Peyer's patch (tissue), 4 donors: ENCODE measurements at regions not wholly inside any gene's neighbourhood (a gene's known extent, or its start where the extent isn't known, plus 50 kb on each side); places are given as distances from the start of the nearest gene placed in this dataset.
"Not testable (repeated sequence)": the region's sequence is repeated elsewhere in the genome, so short reads cannot be mapped to it uniquely, and the experiment has no call there.

Experiments
- POLR2A ChIP-seq, 2 donors: fragments of 450-650 bp; IDR thresholded peaks; one replicate each; pipeline ENCODE4 v1.5.1; 2017; ENCODE audit warnings: antibody characterized with exemption in 2 of 2, mild to moderate bottlenecking in 2 of 2, moderate library complexity in 2 of 2
- TF ChIP-seq, protein P1 (sequence below), 6 experiments: fragments of 450-650 bp in 4 of 6; fragments of 200-600 bp in 2 of 6; sonication (generic) in 1 of 6; IDR thresholded peaks; one replicate each; pipeline ENCODE4 v1.5.1; 2017 to 2019; ENCODE audit warnings: antibody characterized with exemption in 6 of 6, mild to moderate bottlenecking in 3 of 6, moderate library complexity in 1 of 6

DNA sequence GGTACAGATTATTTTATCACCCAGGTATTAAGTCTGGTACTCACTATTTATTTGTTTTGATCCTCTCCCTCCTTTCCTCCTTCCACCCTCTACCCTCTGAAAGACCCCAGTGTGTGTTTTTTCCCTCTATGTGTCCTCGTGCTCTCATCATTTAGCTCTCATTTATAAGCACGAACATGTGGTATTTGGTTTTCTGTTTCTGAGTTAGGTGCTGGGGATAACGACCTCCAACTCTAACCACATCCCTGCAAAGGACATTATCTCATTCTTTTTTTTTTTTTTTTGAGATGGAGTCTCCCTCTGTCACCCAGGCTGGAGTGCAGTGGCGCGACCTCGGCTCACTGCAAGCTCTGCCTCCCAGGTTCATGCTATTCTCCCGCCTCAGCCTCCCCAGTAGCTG is 1056.1 kb downstream of the SLITRK5 start:
- TF ChIP-seq, protein P1, sequence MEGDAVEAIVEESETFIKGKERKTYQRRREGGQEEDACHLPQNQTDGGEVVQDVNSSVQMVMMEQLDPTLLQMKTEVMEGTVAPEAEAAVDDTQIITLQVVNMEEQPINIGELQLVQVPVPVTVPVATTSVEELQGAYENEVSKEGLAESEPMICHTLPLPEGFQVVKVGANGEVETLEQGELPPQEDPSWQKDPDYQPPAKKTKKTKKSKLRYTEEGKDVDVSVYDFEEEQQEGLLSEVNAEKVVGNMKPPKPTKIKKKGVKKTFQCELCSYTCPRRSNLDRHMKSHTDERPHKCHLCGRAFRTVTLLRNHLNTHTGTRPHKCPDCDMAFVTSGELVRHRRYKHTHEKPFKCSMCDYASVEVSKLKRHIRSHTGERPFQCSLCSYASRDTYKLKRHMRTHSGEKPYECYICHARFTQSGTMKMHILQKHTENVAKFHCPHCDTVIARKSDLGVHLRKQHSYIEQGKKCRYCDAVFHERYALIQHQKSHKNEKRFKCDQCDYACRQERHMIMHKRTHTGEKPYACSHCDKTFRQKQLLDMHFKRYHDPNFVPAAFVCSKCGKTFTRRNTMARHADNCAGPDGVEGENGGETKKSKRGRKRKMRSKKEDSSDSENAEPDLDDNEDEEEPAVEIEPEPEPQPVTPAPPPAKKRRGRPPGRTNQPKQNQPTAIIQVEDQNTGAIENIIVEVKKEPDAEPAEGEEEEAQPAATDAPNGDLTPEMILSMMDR (IDR thresholded peaks at IDR 0.05) = not testable (repeated sequence)
- TF ChIP-seq POLR2A (IDR thresholded peaks at IDR 0.05) = not testable (repeated sequence)
